GM21381 (cell line): ENCODE measurements at regions not wholly inside any gene's neighbourhood (a gene's known extent, or its start where the extent isn't known, plus 50 kb on each side); places are given as distances from the start of the nearest gene placed in this dataset.

ENCODE experiments used
- ATAC-seq: cut with Tn5 transposase; IDR thresholded peaks from one replicate; pipeline ENCODE4 v1.9.1; 2021; ENCODE audit warnings: mild to moderate bottlenecking, moderate library complexity; ENCODE audit not compliant: unreplicated experiment

GRCh38 chr12:45665941-45666340, 63.6 kb upstream of the ARID2 start:
- ATAC-seq = no peak

DNA sequence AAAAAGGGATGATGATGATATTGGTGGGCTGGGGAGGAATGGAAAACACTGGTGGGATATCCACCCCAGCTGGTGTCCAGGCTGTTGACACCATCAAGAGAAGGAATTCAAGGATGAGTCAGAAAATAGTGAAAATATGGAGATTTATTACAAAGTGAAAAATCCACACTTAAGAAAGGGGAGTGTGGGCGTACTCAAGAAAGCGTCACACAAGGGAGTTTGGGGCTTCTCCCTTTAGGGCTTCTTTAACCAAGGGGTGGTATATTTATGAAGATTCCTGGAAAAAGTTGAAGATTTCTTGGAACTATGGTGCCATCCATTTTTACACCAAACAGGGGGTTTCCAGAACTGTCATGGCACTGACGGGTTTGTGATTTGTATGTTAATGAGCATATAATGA, 63.1 kb upstream of the ARID2 start:
- ATAC-seq = no peak

- no peak for ATAC-seq
Measured at GRCh38 chr12:45666816-45667215, 62.7 kb upstream of the ARID2 start.

DNA sequence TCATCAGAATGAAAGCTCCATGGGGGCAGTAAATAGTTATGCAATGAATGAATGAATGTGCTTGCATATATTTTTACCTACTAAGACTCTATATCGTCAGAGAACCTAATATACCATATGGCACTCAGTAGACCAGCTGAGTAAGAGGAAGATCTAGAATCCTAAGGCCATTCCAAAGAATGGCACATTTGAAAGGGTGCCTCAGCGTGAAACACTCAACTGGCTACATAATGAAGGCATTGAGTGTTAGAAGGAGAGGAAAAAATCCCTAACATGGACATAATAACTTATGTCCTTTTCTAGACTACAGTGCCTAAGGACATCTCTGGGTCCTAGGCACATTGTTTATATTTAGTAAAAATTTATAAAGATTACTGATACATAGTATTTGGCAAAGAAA, 61.7 kb upstream of the ARID2 start:
- ATAC-seq = no peak

DNA sequence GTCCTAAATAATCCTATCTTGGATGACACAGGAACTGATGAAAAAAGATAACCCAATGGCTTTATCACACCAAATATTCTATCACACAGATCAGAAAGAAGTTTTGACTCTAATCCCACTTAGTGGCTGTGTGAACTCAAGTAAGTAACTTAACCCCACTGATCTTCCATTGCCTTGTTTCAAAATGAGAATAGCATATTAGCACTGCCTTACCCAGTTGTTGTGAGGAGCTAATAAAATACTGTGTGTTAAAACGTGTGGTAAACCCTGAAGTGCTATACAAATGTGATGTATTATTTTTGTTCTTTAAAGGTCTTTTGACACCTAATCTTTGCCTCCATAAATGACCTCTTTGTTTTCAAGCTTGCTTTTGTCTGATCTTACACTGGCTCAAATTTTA, 60.9 kb upstream of the ARID2 start:
- ATAC-seq = peak; percentile 10

DNA sequence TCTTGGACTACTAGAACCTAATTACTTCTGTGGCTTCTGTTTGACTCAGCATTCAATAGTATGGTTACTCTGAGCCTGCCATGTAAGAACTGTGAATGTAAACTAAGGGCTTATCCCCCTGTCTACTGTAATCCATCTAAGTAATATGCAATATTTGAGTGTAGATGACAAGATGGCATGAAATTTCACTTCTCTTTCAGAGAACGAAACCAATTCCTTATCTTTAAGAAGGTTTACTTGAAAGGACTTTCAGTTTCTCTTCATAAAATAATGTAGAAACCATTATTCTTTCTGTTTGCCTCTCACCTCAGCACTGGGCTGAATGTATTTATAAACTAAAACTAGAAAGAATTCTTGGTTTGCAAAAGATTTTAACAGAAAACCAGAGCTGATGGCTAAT, 60.4 kb upstream of the ARID2 start:
- ATAC-seq = peak; percentile 75

DNA sequence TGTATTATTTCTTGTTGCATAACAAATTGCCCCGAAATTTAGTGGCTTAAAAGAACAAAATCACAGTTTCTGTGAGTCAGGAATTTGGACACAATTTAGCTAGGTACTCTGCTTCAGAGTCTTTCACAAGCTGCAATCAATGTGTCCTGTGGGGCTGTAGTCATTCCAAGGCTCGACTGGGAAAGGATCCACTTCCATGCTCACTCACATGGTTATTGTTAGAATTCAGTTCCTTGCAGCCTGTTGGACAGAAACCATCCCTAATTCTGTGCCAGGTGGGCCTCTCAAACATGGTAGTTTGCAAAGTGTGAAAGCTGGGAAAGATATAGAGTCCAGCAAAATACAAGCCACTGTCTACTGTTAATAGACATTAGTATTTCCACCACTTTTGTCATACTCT, 59.7 kb upstream of the ARID2 start:
- ATAC-seq = no peak

DNA sequence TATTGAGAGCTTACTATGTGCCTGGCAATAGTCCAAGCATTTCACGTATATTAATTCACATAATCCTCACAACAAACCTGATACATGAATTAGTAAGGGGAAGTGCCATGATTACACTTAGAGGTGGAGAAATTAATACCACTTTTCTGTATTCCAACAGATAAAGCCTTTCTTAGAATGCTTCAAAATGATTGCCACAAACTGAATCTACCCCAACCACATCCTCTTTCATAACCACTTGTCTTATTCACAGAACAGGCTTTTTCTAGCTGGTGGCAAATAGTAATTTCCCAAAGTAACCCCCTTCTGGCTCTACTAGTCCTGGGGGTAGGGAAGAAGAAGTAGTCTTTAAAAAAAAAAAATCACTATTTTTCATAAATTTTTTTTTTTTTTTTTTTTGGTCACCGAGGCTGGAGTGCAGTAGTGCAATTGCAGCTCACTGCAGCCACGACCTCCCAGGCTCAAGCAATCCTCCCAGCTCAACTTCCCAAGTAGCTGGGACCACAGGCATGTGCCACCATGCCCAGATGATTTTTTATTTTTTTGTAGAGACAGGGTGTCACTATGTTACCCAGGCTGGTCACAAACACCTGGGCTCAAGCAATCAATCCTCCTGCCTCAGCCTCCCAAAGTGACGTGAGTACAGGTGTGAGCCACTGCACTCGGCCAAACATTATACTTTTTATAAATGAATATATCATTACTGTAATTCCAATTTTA, 59.0 kb upstream of the ARID2 start:
- peak; percentile 59 for ATAC-seq

- no peak for ATAC-seq
Measured at GRCh38 chr12:45671254-45671653, 58.3 kb upstream of the ARID2 start.

- no peak for ATAC-seq
Measured at GRCh38 chr12:45674181-45674977, 55.1 kb upstream of the ARID2 start.

DNA sequence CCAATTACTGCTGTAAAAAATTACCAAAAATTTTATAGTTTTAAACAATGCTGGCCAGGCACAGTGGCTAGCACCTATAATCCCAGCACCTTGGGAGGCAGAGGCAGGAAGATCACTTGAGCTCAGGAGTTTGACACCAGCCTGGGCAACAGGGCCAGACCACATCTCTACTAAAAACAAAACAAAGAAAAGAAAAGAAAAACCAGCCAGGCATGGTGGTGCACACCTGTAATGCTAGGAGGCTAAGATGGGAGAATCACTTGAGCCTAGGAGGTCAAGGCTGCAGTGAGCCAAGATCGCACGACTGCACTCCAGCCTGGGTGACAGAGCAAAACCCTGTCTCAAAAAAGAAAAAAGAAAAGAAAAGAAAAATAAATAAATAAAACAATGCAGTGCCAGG, 54.0 kb upstream of the ARID2 start:
- no peak for ATAC-seq
